Panc1 (cell line): ENCODE measurements at regions not wholly inside any gene's neighbourhood (a gene's known extent, or its start where the extent isn't known, plus 50 kb on each side); places are given as distances from the start of the nearest gene placed in this dataset.

ENCODE experiments used
- CTCF ChIP-seq: fragments of 450-650 bp; IDR thresholded peaks from 2 replicates; pipeline ENCODE4 v1.5.1; 2017; ENCODE audit warnings: mild to moderate bottlenecking
- SIN3A ChIP-seq: IDR thresholded peaks from 2 replicates; pipeline ENCODE4 v1.6.1; 2012; ENCODE audit warnings: low read depth, mild to moderate bottlenecking, low read length, moderate library complexity, borderline replicate concordance; ENCODE audit not compliant: insufficient read depth

- TF ChIP-seq SIN3A (no peak), CTCF (no peak)
Measured at GRCh38 chr2:204364860-204365535, 180.3 kb upstream of the PARD3B start.
